ACC112 (cell line): ENCODE measurements at regions not wholly inside any gene's neighbourhood (a gene's known extent, or its start where the extent isn't known, plus 50 kb on each side); places are given as distances from the start of the nearest gene placed in this dataset.
"Not testable (repeated sequence)": the region's sequence is repeated elsewhere in the genome, so short reads cannot be mapped to it uniquely, and the experiment has no call there.

ENCODE experiments used
- H2AFZ ChIP-seq: fragments of 200-600 bp; sonication (generic); one replicate; pipeline ENCODE4 v1.6.0; 2017; ENCODE audit warnings: antibody characterized with exemption, low read length; ENCODE audit not compliant: unreplicated experiment
- H3K27ac ChIP-seq: fragments of 200-600 bp; sonication (generic); 2 replicates; pipeline ENCODE4 v1.5.1; 2014; ENCODE audit warnings: low read depth, mild to moderate bottlenecking, antibody characterized with exemption, low read length, moderate library complexity
- H3K27me3 ChIP-seq: fragments of 200-600 bp; sonication (generic); 2 replicates; pipeline ENCODE4 v1.6.1; 2014; ENCODE audit warnings: mild to moderate bottlenecking, antibody characterized with exemption, low read length, moderate library complexity, mixed read lengths; ENCODE audit not compliant: insufficient read depth
- H3K36me3 ChIP-seq: fragments of 200-600 bp; sonication (generic); 2 replicates; pipeline ENCODE4 v1.6.1; 2016; ENCODE audit warnings: mild to moderate bottlenecking, antibody characterized with exemption, low read length, moderate library complexity, mixed read lengths; ENCODE audit not compliant: insufficient read depth
- H3K4me1 ChIP-seq: fragments of 200-600 bp; sonication (generic); one replicate; pipeline ENCODE4 v1.6.1; 2016; ENCODE audit warnings: low read length, mixed read lengths; ENCODE audit not compliant: insufficient read depth, unreplicated experiment, control insufficient read depth
- H3K4me3 ChIP-seq: fragments of 200-600 bp; sonication (generic); 2 replicates; pipeline ENCODE4 v1.5.1; 2014; ENCODE audit warnings: mild to moderate bottlenecking, low read depth, low read length
- H3K79me2 ChIP-seq: fragments of 200-600 bp; sonication (generic); one replicate; pipeline ENCODE4 v1.6.0; 2016; ENCODE audit warnings: low read length; ENCODE audit not compliant: control insufficient read depth, unreplicated experiment, insufficient read depth

GRCh38 chr1:212174295-212174694, 110.9 kb upstream of the PPP2R5A start:
- not testable (repeated sequence) for H3K36me3 ChIP-seq, H3K27ac ChIP-seq, H3K79me2 ChIP-seq, H3K27me3 ChIP-seq, H3K4me3 ChIP-seq, H3K4me1 ChIP-seq, H2AFZ ChIP-seq

DNA sequence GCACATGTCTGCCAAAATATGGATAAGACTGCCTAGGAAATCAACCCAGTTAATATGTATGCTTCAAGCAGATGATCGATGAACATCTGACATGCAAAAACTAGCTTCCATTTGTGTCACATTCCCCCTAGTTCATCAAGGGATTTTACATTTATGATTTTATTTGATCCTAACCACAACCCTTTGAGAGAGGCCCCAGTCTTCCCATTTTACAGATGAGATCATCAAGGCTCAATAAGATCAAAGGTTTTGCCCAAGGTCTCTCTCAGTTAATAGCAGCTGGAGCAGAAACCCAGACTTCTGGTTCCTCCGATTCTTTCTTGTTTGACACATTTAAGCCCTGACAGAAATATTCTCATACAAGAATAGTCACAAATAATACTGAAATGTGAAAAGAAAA, 107.7 kb upstream of the PPP2R5A start:
- Histone ChIP-seq H3K27ac (no peak overlapping the region), H2AFZ (no peak overlapping the region)

GRCh38 chr1:212178851-212179250, 106.4 kb upstream of the PPP2R5A start:
- H2AFZ ChIP-seq: no peak overlapping the region
- peaks cover 8% of the 10 kb centered on the region for H3K4me1 ChIP-seq
- H3K4me3 ChIP-seq: no peak overlapping the region
- H3K27me3 ChIP-seq: no peaks in the 10 kb centered on the region
- H3K36me3 ChIP-seq: no peaks in the 10 kb centered on the region
- H3K27ac ChIP-seq: no peak overlapping the region
- H3K79me2 ChIP-seq: no peaks in the 10 kb centered on the region

More for the DNA sequence above, 107.7 kb upstream of the PPP2R5A start:
- Histone ChIP-seq H3K4me3 (no peak overlapping the region), H3K27me3 (no peaks in the 10 kb centered on the region), H3K36me3 (no peaks in the 10 kb centered on the region), H3K79me2 (no peaks in the 10 kb centered on the region), H3K4me1 (peaks cover 8% of the 10 kb centered on the region)

- Histone ChIP-seq H3K36me3 (no peaks in the 10 kb centered on the region), H3K4me1 (peaks cover 8% of the 10 kb centered on the region), H3K4me3 (no peak overlapping the region), H2AFZ (no peak overlapping the region), H3K27me3 (no peaks in the 10 kb centered on the region), H3K27ac (peak overlapping the region; percentile 31; the same call in 1 of the 2 replicates), H3K79me2 (no peaks in the 10 kb centered on the region)
Observed at GRCh38 chr1:212179394-212180076, 105.7 kb upstream of the PPP2R5A start.

- peaks cover 8% of the 10 kb centered on the region for H3K4me1 ChIP-seq
- H3K27ac ChIP-seq: no peak overlapping the region
- no peaks in the 10 kb centered on the region for H3K79me2 ChIP-seq
- no peak overlapping the region for H3K4me3 ChIP-seq
- H2AFZ ChIP-seq: no peak overlapping the region
- H3K27me3 ChIP-seq: no peaks in the 10 kb centered on the region
- H3K36me3 ChIP-seq: no peaks in the 10 kb centered on the region
Observed at GRCh38 chr1:212181015-212181882, 104.0 kb upstream of the PPP2R5A start.

DNA sequence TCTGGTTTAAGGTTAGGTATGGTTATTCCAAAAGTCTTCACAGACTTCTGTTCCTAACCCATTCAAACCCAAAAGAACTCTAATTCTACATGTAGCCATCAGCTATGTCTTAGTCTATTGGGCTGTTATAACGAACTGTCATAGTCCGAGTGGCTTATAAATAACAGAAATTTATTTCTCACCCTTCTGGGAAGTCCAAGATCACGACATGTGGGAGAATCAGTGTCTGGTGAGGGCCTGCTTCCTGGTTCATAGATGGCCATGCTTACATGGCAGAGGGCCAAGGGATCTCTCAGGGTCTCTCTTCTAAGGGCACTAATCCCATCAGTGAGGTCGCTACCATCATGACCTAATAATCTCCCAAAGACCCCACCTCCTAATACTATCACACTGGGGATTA, 103.0 kb upstream of the PPP2R5A start:
- no peaks in the 10 kb centered on the region for H3K36me3 ChIP-seq
- no peaks in the 10 kb centered on the region for H3K79me2 ChIP-seq
- H3K27me3 ChIP-seq: no peaks in the 10 kb centered on the region
- H3K4me1 ChIP-seq: peaks cover 12% of the 10 kb centered on the region
- H3K27ac ChIP-seq: no peak overlapping the region
- no peak overlapping the region for H2AFZ ChIP-seq
- H3K4me3 ChIP-seq: no peak overlapping the region

- Histone ChIP-seq H2AFZ (no peak overlapping the region), H3K27me3 (no peaks in the 10 kb centered on the region), H3K36me3 (no peaks in the 10 kb centered on the region), H3K4me3 (no peak overlapping the region), H3K79me2 (no peaks in the 10 kb centered on the region), H3K27ac (no peak overlapping the region), H3K4me1 (peaks cover 12% of the 10 kb centered on the region)
Observed at GRCh38 chr1:212182579-212182978, 102.6 kb upstream of the PPP2R5A start.

GRCh38 chr1:212186427-212187207, 98.6 kb upstream of the PPP2R5A start:
- Histone ChIP-seq H3K27me3 (no peaks in the 10 kb centered on the region), H3K27ac (no peak overlapping the region), H3K4me3 (no peak overlapping the region), H3K4me1 (peaks cover 4% of the 10 kb centered on the region), H3K36me3 (no peaks in the 10 kb centered on the region), H3K79me2 (no peaks in the 10 kb centered on the region), H2AFZ (no peak overlapping the region)

GRCh38 chr1:212188599-212189351, 96.4 kb upstream of the PPP2R5A start:
- Histone ChIP-seq H3K4me1 (peaks cover 4% of the 10 kb centered on the region), H3K4me3 (no peak overlapping the region), H2AFZ (no peak overlapping the region), H3K79me2 (no peaks in the 10 kb centered on the region), H3K27me3 (no peaks in the 10 kb centered on the region), H3K27ac (no peak overlapping the region), H3K36me3 (no peaks in the 10 kb centered on the region)

- no peak overlapping the region for H2AFZ ChIP-seq
- no peak overlapping the region for H3K27ac ChIP-seq
- no peak overlapping the region for H3K4me3 ChIP-seq
- H3K79me2 ChIP-seq: no peaks in the 10 kb centered on the region
- no peaks in the 10 kb centered on the region for H3K36me3 ChIP-seq
- H3K27me3 ChIP-seq: no peaks in the 10 kb centered on the region
- peaks cover 4% of the 10 kb centered on the region for H3K4me1 ChIP-seq
Observed at GRCh38 chr1:212189352-212189738, 95.9 kb upstream of the PPP2R5A start.
